ENCODE measurements at regions not wholly inside any gene's neighbourhood (a gene's known extent, or its start where the extent isn't known, plus 50 kb on each side); places are given as distances from the start of the nearest gene placed in this dataset.

GRCh38 chr3:27638594-27638993 lies 83.5 kb downstream of the EOMES start:
- TF ChIP-seq CTCF (IDR thresholded peaks at IDR 0.05; ENCODE audit: insufficient read depth, low read length, poor library complexity, severe bottlenecking) (no peak), EZH2phosphoT487 (conservative IDR thresholded peaks at IDR 0.05; ENCODE audit: low read length) (no peak)

Data from SU-DHL-6 (cell line).